GM12875 (cell line): ENCODE measurements at regions not wholly inside any gene's neighbourhood (a gene's known extent, or its start where the extent isn't known, plus 50 kb on each side); places are given as distances from the start of the nearest gene placed in this dataset.

Experiments used
- H3K4me3 ChIP-seq: one replicate; pipeline ENCODE4 v1.5.1; 2011; ENCODE audit warnings: low read depth, low read length, control low read depth
- CTCF ChIP-seq: IDR thresholded peaks from 2 replicates; pipeline ENCODE4 v1.5.1; 2011; ENCODE audit warnings: low read depth, mild to moderate bottlenecking, control low read depth, inconsistent platforms, low read length, moderate library complexity, borderline replicate concordance; ENCODE audit not compliant: insufficient read depth

- TF ChIP-seq CTCF = no peak
- H3K4me3 ChIP-seq = no peak overlapping the region
Observed at GRCh38 chr18:71673954-71674353, 870.2 kb downstream of the CBLN2 start.

- H3K4me3 ChIP-seq = no peak overlapping the region
- no peak for TF ChIP-seq CTCF
Observed at GRCh38 chr18:71673498-71673897, 870.6 kb downstream of the CBLN2 start.

- TF ChIP-seq CTCF = no peak
- H3K4me3 ChIP-seq = no peak overlapping the region
Observed at GRCh38 chr18:71666481-71666880, 877.7 kb downstream of the CBLN2 start.

GRCh38 chr18:71665131-71665530, 879.0 kb downstream of the CBLN2 start:
- H3K4me3 ChIP-seq = no peak overlapping the region
- TF ChIP-seq CTCF = no peak

- TF ChIP-seq CTCF = no peak
- H3K4me3 ChIP-seq = no peak overlapping the region
Observed at GRCh38 chr18:71643822-71644221, 900.3 kb downstream of the CBLN2 start.

GRCh38 chr18:71630696-71631095, 913.4 kb downstream of the CBLN2 start:
- no peak overlapping the region for H3K4me3 ChIP-seq
- no peak for TF ChIP-seq CTCF

GRCh38 chr18:71625556-71626090, 918.5 kb downstream of the CBLN2 start:
- TF ChIP-seq CTCF = no peak
- H3K4me3 ChIP-seq = no peak overlapping the region
